ENCODE measurements at regions not wholly inside any gene's neighbourhood (a gene's known extent, or its start where the extent isn't known, plus 50 kb on each side); places are given as distances from the start of the nearest gene placed in this dataset.

- H3K36me3 ChIP-seq, result no peaks in the 10 kb centered on the region
- H3K27me3 ChIP-seq, result no peaks in the 10 kb centered on the region
- no peak overlapping the region for H3K27ac ChIP-seq
- H3K9me3 ChIP-seq (ENCODE audit: low read depth), result no peaks in the 10 kb centered on the region
- no peak overlapping the region for H3K4me3 ChIP-seq
- no peak for DNase-seq (ENCODE audit: low read depth in 1 of 2, low spot score in 1 of 2)
- no peak for TF ChIP-seq CTCF (IDR thresholded peaks at IDR 0.05; ENCODE audit: low read depth, low read length)
- no peaks in the 10 kb centered on the region for H3K4me1 ChIP-seq (ENCODE audit: low read depth)
These were observed 500.0 kb downstream of the NOVA1 start for GRCh38 chr14:26097852-26098251.

DNA sequence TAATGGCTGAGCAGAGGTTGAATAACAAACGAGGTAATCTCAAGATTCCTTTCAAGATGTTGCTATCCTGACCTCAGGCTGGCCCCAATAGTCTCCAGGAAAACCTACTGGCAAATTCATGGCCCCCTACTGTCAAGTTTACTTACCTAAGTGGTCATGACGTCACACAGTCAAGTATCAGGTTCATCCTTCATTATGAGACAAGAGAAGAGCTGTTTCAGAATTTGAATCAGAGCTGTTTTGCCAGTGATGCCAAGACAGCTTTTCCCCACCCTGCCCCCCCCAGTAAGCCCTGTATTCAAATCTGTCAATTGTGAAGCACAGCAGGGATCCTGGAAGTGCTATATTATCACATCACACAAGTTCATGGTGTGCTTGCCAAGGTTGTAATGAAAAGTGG lies 509.6 kb downstream of the NOVA1 start:
- H3K27ac ChIP-seq, result no peak overlapping the region
- H3K4me1 ChIP-seq (ENCODE audit: low read depth), result no peaks in the 10 kb centered on the region
- no peak for TF ChIP-seq CTCF (IDR thresholded peaks at IDR 0.05; ENCODE audit: low read depth, low read length)
- H3K27me3 ChIP-seq, result no peaks in the 10 kb centered on the region
- no peak overlapping the region for H3K4me3 ChIP-seq
- H3K36me3 ChIP-seq, result no peaks in the 10 kb centered on the region
- DNase-seq (ENCODE audit: low read depth in 1 of 2, low spot score in 1 of 2), result no peak
- no peaks in the 10 kb centered on the region for H3K9me3 ChIP-seq (ENCODE audit: low read depth)

DNA sequence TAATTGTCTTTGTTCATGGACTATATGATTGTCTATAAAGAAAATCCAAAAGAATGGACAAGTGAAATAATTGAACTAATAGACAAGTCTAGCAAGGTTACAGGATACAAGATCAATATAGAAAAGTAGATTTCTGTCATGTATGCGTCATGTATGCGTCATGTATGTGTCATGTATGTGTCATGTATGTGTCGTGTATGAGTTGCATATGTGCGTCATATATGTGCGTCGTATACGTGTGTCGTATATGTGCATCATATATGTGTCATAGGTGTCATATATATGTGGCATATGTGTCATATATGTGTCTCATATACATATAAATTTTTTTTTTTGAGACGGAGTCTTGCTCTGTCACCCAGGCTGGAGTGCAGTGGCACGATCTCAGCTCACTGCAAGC lies 516.8 kb downstream of the NOVA1 start:
- H3K27ac ChIP-seq, result no peak overlapping the region
- TF ChIP-seq CTCF (IDR thresholded peaks at IDR 0.05; ENCODE audit: low read depth, low read length), result no peak
- no peaks in the 10 kb centered on the region for H3K36me3 ChIP-seq
- no peak for DNase-seq (ENCODE audit: low read depth in 1 of 2, low spot score in 1 of 2)
- H3K27me3 ChIP-seq, result no peaks in the 10 kb centered on the region
- no peaks in the 10 kb centered on the region for H3K9me3 ChIP-seq (ENCODE audit: low read depth)
- H3K4me3 ChIP-seq, result no peak overlapping the region
- peaks cover 11% of the 10 kb centered on the region for H3K4me1 ChIP-seq (ENCODE audit: low read depth)

DNA sequence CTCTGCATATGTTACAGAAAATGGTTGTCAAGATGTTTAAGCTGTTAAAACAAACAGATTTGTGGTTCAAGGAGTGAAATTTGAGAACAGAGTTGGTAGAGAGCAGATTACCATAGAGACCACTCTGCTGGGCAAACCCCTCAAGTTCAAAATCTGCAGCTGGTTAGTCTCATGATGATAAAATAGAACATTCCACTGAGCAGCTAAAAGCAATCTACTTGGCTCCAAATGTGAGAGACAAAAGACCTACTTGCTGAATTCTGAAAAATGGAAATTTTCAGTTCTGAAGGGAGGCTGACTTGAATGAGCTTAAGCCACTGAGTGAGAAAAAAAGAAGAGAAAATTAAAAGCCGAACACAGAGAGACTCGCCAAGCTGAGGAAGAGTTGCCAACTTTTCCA lies 519.3 kb downstream of the NOVA1 start:
- no peak overlapping the region for H3K27ac ChIP-seq
- no peaks in the 10 kb centered on the region for H3K36me3 ChIP-seq
- no peaks in the 10 kb centered on the region for H3K27me3 ChIP-seq
- H3K4me3 ChIP-seq, result no peak overlapping the region
- no peak for TF ChIP-seq CTCF (IDR thresholded peaks at IDR 0.05; ENCODE audit: low read depth, low read length)
- H3K9me3 ChIP-seq (ENCODE audit: low read depth), result no peaks in the 10 kb centered on the region
- H3K4me1 ChIP-seq (ENCODE audit: low read depth), result peaks cover 11% of the 10 kb centered on the region
- peak in 1 of 2 donors; percentile 45 for DNase-seq (ENCODE audit: low read depth in 1 of 2, low spot score in 1 of 2)

DNA sequence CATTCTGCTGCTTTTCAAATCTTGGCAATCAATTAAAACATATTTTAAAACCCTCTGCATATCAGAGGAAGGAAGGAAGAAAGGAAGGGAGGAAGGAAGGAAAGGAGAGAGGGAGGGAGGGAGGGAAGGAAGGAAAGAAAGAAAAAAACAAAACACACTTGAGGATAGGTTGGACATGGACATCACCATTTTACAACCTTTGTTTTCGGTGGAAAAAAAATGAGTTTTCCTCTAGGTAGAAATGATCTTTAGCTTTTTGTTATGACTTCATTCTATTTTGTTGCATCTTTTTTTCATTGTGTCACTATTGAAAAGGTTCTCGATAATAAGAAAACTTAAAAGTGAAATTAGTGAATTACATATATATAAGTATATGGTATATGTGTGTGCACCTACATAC lies 522.9 kb downstream of the NOVA1 start:
- H3K36me3 ChIP-seq, result no peaks in the 10 kb centered on the region
- H3K4me1 ChIP-seq (ENCODE audit: low read depth), result peaks cover 11% of the 10 kb centered on the region
- no peak for DNase-seq (ENCODE audit: low read depth in 1 of 2, low spot score in 1 of 2)
- TF ChIP-seq CTCF (IDR thresholded peaks at IDR 0.05; ENCODE audit: low read depth, low read length), result no peak
- no peaks in the 10 kb centered on the region for H3K9me3 ChIP-seq (ENCODE audit: low read depth)
- H3K27me3 ChIP-seq, result no peaks in the 10 kb centered on the region
- H3K27ac ChIP-seq, result no peak overlapping the region
- H3K4me3 ChIP-seq, result no peak overlapping the region

- H3K4me3 ChIP-seq, result no peak overlapping the region
- DNase-seq (ENCODE audit: low read depth in 1 of 2, low spot score in 1 of 2), result no peak
- H3K9me3 ChIP-seq (ENCODE audit: low read depth), result no peaks in the 10 kb centered on the region
- no peak overlapping the region for H3K27ac ChIP-seq
- no peak for TF ChIP-seq CTCF (IDR thresholded peaks at IDR 0.05; ENCODE audit: low read depth, low read length)
- no peaks in the 10 kb centered on the region for H3K27me3 ChIP-seq
- no peaks in the 10 kb centered on the region for H3K36me3 ChIP-seq
- no peaks in the 10 kb centered on the region for H3K4me1 ChIP-seq (ENCODE audit: low read depth)
These were observed 527.4 kb downstream of the NOVA1 start for GRCh38 chr14:26070443-26070842.
